ENCODE measurements at regions not wholly inside any gene's neighbourhood (a gene's known extent, or its start where the extent isn't known, plus 50 kb on each side); places are given as distances from the start of the nearest gene placed in this dataset.
"Not testable (repeated sequence)": the region's sequence is repeated elsewhere in the genome, so short reads cannot be mapped to it uniquely, and the experiment has no call there.

GRCh38 chr5:2096887-2097505 is 214.3 kb upstream of the IRX4 start:
- DNase-seq (ENCODE audit: low spot score): no peak

- DNase-seq (ENCODE audit: low spot score): no peak
Observed at GRCh38 chr5:2095011-2095410, 212.3 kb upstream of the IRX4 start.

- DNase-seq (ENCODE audit: low spot score): no peak
Observed at GRCh38 chr5:2094616-2094995, 211.9 kb upstream of the IRX4 start.

GRCh38 chr5:2093859-2094615 is 211.3 kb upstream of the IRX4 start:
- peak; percentile 71 for DNase-seq (ENCODE audit: low spot score)

GRCh38 chr5:2091921-2092320 is 209.2 kb upstream of the IRX4 start:
- DNase-seq (ENCODE audit: low spot score): no peak

GRCh38 chr5:2087980-2088379 is 205.3 kb upstream of the IRX4 start:
- DNase-seq (ENCODE audit: low spot score): no peak

GRCh38 chr5:2075365-2075764 is 192.6 kb upstream of the IRX4 start:
- no peak for DNase-seq (ENCODE audit: low spot score)

GRCh38 chr5:2071562-2071961 is 188.8 kb upstream of the IRX4 start:
- DNase-seq (ENCODE audit: low spot score): no peak

GRCh38 chr5:2070787-2071186 is 188.1 kb upstream of the IRX4 start:
- DNase-seq (ENCODE audit: low spot score): peak; percentile 77

GRCh38 chr5:2068531-2068930 is 185.8 kb upstream of the IRX4 start:
- no peak for DNase-seq (ENCODE audit: low spot score)

GRCh38 chr5:2066373-2066772 is 183.6 kb upstream of the IRX4 start:
- no peak for DNase-seq (ENCODE audit: low spot score)

- not testable (repeated sequence) for DNase-seq (ENCODE audit: low spot score)
Observed at GRCh38 chr5:2063380-2063779, 180.7 kb upstream of the IRX4 start.

- no peak for DNase-seq (ENCODE audit: low spot score)
Observed at GRCh38 chr5:2052687-2053086, 170.0 kb upstream of the IRX4 start.

GRCh38 chr5:2049876-2050275 is 167.2 kb upstream of the IRX4 start:
- no peak for DNase-seq (ENCODE audit: low spot score)

- no peak for DNase-seq (ENCODE audit: low spot score)
Observed at GRCh38 chr5:2048664-2049063, 165.9 kb upstream of the IRX4 start.

GRCh38 chr5:2047341-2047927 is 164.7 kb upstream of the IRX4 start:
- no peak for DNase-seq (ENCODE audit: low spot score)

GRCh38 chr5:2044041-2044440 is 161.3 kb upstream of the IRX4 start:
- DNase-seq (ENCODE audit: low spot score): no peak

- DNase-seq (ENCODE audit: low spot score): no peak
Observed at GRCh38 chr5:2039180-2039531, 156.4 kb upstream of the IRX4 start.

- no peak for DNase-seq (ENCODE audit: low spot score)
Observed at GRCh38 chr5:2038321-2039179, 155.8 kb upstream of the IRX4 start.

- DNase-seq (ENCODE audit: low spot score): no peak
Observed at GRCh38 chr5:2036885-2037284, 154.2 kb upstream of the IRX4 start.

GRCh38 chr5:2032432-2032831 is 149.7 kb upstream of the IRX4 start:
- no peak for DNase-seq (ENCODE audit: low spot score)

GRCh38 chr5:2031581-2031980 is 148.9 kb upstream of the IRX4 start:
- no peak for DNase-seq (ENCODE audit: low spot score)

GRCh38 chr5:2030131-2030530 is 147.4 kb upstream of the IRX4 start:
- DNase-seq (ENCODE audit: low spot score): no peak
